ENCODE measurements at regions not wholly inside any gene's neighbourhood (a gene's known extent, or its start where the extent isn't known, plus 50 kb on each side); places are given as distances from the start of the nearest gene placed in this dataset.

DNA sequence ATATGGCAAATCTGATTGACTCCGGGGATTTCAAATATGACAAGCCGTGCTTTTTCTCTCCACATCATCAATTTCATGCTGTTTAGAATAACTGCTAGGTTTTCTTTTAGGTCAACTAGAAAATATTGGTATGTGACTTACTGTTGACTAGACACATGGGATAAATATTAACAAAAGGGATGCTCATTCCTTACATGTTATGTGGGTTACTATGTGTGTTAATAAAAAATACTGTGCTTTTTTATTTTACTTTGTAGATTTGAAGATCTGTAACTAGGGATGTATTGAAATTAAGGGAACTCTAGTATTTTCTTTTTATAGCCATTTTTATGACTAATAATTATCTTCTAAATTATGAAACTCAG, 264.6 kb upstream of the COL8A1 start:
- no peak for DNase-seq

DNA sequence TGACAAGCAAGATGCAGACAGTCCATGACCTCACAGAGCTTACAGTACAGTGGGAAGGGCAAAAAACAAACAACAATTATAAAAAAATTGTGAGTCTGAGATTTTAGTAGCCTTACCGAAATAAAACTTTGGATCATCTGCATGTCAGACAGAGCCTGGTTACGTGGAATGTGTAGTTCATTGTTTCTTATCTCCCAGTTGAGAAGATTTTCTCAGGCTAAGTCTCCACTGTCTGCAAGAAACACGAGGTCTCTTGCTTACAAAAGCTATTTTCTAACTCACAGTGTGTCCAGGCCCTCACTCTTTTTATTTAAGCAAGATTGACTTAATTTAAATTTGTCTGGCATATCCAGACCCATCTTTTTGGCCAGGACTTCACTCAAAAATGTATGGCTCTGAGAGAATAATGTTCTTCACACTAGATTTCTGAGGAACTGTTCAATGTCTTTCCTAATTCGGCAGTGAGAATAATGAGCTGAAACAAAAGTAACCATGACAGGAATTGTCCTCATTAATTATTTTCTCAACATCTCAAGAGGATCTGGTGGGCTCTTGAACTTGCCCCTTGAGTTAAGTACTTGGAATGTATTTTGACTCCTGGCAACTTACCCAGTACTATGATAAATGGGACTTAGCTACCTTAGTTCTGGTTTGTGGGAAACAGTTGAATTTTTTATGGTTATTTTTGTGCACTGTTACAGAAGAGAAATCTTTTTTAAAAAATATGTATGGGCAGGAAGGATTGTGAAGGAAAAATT, 265.1 kb upstream of the COL8A1 start:
- no peak for DNase-seq

DNA sequence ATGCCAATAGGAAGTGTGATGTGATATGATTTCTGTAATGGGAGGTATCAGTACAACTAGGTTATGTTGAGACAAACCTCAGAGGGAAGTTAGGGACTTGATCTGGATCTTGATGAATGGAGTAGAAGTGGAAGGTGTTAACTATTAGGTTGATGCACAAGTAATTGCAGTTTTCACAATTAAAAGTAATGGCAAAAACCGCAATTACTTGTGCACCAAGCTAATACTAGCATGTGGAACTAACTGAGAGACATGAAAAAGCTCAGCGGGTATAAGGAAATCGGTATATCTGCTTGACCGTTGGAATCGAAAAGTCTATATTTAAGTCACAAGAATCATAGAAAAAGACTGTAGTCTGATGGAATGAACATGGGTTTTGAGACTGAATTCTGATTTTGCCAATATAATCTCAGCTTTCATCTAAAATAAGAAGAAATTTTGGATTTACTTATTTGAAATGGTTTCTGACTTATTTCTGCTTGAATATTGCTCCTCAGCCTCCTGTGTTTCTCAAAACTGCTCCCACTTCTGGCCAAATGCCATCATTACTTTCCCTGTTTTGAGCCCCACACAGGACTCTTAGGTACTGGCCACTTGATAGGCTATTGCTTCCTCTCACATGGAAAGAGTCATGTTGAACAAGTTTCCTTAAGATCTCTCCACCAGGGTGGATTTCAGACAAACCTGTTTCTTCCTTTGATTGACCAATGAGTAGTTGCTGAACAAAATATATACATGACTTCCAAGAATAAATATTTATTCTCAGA, 271.5 kb upstream of the COL8A1 start:
- DNase-seq, result no peak

DNA sequence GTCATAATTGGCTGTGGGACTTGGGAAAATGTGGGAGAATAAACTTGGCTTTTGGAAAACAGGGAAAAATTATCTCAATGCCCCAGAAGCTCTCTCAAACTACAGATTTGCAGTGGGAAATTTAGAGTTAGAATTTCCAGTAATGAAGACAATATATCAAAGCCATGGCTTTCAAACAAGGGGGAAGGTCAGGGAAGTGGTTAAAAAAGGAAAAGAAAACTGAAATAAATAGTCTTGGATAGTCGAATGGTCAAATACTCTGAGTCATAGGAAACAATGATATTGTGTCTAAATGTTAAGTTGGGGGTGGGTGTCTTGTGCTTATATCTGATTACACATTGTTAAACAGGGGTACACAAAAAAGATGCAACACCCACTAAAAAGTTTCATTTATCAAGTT, 272.4 kb upstream of the COL8A1 start:
- no peak for DNase-seq

DNA sequence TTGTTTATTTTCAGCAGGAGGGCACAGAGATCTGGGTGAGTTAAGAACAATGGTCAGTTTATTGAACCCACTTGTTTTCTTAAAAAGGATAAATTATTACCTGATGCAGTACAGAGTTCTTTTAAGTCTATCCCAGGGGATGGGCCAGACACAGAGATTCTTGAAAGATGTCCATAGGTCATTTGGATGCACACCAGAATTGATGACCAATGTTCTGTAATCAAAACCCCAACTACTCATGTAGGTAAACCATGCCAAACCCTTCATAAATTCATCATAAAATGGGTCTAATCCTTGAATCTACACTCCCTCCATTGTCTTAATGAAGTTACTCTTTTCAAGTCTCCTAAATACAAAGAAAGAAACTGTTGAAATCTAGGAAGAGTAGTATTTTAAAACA, 273.0 kb upstream of the COL8A1 start:
- DNase-seq, result no peak

DNA sequence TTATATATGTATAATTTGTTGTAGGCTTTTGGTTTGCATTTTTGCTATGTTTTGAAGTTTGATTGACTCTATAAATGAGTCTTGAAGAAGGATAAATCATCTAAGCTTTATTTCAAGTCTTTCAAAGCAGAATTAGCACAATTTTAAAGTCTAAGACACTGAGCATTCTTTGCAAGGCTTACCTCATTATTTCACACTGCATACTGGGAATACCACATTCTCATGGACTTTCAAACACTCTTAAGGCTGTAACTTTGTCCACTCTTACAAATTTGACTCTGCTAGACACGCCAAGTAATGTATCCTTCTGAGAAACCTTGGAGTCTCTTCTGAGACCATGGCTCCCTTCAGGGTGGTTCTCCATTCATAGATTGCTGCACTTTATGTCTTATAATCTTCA, 281.3 kb upstream of the COL8A1 start:
- no peak for DNase-seq

DNA sequence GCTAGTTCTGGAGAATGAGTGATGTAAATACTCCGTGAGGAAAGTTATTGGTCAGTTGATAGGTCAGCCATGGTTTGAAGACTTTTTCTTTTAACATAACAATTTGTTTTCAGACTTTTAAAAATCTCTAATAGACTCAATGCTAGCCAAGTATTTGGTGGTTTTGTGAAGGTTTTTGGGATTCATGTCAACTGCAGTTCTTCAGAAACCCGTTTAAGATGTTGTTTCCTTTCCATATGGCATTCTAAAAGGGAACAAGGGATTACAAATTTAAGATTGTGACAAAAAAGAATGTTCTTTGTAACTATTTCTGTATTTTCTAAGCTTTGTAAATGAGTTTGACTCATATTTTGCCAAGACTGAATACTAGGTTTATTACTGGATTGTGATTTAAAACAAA, 281.7 kb upstream of the COL8A1 start:
- no peak for DNase-seq

DNA sequence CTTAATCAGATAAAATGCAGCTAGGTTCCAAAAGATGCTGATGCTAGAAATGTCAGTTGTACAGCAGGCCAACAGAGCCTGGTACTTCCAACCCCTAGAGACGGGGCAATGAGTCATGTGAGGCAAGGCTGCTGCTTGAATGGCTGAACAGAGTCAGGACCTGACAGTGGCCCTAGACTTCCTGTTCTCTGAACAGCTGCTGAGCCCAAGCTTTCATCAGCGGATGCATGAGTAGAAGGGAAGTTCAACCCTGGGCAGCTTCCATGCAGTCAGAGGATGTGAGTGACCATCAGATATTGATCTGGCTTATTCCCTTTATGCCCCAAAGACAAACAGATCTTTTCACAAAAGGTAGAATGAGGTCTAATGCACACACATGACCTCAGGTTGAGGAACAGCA, 282.9 kb upstream of the COL8A1 start:
- DNase-seq, result no peak

DNA sequence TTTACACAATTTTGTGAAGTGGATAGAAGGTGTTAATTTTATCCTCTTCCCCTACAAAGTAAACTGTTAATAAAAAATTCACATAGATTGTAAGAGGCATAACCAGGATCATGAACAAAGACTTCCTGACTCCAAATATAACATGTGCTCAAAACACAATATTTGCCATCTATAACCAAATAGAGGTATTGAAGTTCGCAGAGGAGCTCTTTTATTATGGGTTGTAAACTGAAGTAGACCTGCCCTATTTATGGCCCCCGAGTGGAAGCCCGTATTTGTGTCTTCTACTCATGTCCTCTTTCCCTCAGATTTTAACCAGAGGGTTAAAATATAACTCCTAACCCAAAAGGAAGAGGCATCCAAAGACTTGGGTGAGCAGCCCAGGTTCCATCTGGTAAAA, 285.6 kb upstream of the COL8A1 start:
- no peak for DNase-seq

DNA sequence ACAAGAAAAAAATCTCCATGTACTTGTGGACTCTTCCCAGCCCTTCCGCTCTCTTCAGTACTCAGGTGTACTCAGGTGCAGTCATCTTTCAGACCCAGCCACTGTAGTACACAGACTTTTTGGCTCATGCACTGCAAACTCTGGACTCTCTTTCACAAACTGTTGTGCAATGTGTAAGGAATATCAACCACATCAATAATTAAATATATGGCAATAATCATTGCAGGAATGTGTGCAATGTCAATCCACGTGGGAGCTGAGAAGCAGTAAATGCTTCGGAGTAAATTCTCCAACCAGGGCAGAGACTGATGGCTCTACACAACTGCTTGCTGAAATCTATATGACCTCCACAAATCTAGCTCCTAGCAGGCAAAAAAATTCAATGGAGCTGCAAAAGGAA, 287.3 kb upstream of the COL8A1 start:
- DNase-seq, result no peak

DNA sequence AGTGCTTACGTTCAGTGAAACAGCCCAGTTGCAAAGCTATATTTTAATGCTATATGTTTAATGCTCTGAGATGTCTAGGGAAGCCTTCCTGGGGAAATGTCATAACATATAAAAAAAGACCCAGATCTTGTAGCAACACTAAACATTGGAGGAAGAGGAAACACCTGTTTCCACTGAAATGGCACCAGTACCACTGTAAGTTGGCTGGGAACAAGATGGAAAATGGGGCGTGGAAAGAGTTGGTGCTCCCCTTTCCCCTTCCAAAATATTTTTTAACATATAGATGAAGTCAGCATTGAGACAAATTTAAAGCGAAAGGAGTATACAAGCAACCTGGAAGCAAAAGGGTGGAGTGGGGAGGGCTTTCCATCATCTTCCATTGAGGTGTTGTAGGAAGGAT, 289.9 kb upstream of the COL8A1 start:
- no peak for DNase-seq

DNA sequence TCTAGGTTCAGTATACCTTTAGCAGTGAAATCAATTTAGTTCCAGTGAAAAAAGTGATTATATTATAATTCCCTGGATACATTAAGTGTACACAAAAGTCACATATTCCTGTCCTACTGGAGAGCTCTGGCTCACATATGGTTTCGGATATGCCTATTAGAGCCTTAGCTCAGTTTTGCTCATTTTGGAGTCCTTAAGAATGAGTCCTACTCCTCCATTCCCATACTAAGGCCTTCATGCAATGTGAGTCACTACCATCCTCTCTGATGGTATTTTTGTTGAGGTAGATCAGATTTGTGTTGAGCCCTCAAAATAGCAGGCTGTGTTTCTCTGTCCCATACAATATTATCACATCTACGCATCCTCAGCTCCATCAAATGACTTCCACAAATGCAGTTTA, 294.2 kb upstream of the COL8A1 start:
- no peak for DNase-seq

DNA sequence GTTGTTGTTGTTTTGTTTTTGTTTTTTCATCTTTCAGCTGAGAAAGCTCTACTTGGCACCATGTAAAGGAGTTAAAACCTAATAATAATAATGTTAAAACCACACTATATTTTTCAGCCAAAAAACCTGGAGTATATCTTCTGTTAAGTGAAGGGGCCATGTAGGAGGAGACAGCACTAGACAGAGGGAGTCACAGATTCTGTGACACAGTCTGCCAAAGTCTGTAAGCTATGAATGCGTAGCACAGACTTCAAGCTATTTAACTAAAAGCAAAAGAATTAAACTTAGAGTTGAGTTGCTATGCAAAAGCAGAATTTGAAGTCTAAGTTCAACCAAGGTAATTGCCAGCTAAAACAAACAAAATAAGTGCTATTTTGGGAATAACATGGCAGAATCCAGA, 296.0 kb upstream of the COL8A1 start:
- no peak for DNase-seq

DNA sequence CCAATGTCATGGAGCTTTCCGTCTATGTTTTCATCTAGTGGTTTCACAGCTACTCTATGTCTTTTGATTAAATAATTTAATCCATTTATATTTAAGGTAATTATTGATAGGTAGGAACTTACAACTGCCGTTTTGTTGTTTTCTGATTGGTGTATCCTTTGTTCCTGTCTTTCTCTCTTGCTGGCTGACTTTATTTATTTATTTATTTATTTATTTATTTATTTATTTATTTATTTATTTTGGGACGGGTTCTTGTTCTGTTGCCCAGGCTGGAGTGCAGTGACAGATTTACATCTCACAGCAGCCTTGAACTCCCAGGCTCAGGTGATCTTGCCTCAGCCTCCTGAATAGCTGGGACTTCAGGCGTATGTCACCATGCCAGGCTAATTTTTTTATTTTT, 299.2 kb upstream of the COL8A1 start:
- DNase-seq, result no peak

DNA sequence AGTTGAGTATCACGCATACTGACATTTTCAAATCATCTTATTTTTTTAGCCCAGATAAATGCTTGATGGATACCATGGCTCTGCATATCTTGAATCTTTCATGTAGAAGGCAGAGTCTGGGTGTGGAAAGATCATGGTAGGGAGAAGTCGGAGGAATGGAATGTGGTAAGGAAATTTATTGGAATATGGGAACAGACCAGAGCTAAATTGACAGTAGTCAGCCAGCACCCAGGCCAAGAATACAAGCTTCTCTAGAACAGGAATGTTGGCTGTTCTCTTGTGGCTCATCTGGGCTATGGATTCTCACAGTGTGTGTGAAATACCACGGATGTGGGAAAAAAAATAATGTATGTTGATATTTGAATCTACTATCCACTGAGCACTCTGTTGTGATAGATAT, 305.7 kb upstream of the COL8A1 start:
- no peak for DNase-seq

DNA sequence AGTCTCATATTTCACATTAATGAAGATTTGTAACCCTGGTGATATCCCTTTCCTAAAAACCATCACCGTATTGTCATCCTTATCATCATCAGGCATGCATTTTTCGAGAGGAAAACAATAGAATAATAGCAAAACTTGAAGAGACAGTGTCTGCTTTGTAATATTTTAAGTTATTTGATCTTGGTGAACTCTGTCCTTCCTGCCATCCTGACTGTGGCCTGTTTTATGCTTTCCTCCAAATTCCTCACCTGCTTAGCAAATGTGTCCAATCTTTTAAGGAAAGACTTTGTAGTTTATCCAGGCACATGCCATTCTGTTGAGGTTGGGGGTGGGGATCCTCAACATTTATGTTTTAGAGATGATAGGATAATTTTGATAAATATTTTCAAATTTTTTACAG, 306.1 kb upstream of the COL8A1 start:
- no peak for DNase-seq

DNA sequence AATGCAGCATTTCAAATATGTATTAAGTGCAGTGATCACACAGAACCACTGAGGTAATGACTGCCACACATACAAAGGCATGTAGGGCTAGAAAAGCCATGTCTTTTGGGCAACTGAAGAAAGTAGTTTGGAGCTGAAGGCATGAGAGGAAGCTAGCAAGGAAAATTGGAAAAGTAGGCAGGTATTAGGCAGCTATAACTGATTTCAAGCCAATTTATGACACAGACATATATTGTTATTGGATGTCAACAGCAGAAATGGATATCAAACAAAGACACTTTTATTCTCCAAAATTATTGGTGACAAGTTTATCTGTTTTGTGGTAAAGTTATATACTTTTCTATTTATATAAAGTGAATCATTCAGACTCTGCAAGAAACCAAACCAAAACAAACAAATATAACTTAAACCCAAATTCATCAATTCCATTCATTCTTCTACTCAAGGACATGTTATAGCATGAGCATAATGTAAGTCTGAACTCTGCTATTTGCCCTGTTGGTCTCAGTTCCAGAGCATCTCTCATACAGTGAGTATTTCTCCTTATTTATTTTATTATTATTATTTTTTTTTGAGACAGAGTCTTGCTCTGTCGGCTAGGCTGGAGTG, 307.4 kb upstream of the COL8A1 start:
- no peak for DNase-seq

DNA sequence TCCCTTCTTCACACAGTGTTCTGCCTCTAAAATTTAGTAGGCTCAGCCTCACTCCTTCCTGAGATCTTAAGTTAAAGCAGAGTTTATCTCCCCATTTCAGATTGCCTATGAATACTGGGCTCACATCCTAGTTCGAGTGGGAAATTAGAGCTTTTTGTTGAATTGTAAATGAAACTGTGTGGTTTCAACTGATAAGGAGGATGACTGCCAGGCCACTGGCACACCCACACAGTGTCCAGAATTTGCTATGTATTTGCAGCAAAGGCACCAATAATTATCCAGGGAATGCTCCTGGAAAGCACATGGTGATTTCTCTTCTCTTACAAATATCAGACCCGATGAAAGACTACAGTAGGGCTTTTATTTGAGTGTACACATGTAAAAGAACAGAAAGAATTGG, 308.1 kb upstream of the COL8A1 start:
- no peak for DNase-seq

DNA sequence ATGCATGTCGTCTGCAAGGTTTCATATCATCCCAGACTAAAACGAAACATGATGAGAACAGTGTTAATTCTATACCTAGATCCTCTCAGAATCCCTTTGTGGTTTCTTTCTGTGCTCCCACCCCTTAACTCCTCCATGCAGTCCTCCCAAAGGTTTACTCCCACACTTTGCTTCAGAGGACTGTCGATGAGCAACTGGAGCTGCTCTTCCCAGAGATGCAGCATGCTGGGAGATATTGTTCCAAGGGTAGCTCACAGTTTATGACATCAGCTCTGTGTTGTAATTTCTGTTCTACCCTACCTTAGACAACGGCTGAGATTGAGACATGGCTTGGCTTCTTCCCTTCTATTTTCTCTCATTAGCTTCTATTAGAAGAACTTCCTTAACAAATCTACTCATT, 313.0 kb upstream of the COL8A1 start:
- no peak for DNase-seq

DNA sequence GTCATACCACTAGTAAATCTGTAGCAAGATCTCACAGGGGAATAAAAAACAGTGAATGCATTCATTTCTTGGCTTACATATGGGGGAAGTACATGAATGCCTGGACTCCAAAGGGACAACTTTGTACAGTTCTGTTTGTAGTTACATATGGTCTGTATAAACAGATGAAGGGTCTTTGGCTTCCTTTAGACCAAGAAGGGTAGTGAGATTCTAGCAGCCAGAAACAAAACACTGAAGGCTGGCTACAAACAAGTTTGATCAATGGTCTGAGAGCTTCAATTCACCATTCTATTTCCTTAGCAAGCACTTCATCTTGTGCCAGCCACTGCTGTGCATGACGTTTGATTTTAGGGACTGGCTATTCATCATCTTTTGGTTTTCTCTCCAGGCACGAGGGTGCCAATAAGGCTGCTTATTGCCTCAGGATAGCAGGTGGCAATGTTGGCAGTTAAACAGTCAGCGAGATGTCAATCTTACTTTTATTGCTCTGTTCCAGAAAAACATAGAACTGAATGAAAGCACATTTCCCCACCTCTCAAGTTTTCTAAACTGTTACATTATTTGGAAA, 313.7 kb upstream of the COL8A1 start:
- peak in 1 of 56 donors; percentile 1 for DNase-seq

DNA sequence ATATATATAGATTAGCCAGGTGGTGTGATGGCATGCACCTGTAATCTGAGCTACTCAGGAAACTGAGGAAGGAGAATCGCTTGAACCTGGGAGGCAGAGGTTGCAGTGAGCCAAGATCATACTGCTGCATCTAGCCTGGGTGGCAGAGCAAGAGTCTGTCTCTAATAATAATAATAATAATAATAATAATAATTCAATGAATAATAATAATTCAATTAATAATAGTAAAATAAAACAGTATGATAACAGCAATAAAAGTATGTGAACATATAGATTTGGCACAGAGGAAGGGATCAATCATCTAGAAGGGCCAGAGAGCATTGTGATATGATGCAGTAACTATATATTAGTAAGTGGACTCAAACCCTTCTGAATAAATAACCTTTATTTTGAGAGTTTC, 314.5 kb upstream of the COL8A1 start:
- no peak for DNase-seq

DNA sequence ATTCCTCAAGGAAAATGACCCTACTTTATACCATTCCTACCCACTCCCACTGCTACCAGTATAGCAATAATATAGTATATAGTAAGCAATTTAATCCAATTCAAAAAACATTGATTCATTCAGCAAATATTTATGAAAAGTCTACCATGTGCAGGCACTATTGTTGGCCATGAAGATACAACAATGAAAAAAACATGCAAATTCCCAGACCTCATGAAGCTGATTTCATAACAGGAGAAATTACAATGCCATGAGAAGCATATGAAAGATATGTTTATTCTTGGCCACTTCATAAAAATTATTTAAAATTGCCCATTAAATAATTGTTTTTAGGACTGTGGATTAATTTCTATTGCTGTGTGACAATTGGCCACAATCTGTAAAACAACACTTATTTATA, 315.8 kb upstream of the COL8A1 start:
- DNase-seq, result no peak

DNA sequence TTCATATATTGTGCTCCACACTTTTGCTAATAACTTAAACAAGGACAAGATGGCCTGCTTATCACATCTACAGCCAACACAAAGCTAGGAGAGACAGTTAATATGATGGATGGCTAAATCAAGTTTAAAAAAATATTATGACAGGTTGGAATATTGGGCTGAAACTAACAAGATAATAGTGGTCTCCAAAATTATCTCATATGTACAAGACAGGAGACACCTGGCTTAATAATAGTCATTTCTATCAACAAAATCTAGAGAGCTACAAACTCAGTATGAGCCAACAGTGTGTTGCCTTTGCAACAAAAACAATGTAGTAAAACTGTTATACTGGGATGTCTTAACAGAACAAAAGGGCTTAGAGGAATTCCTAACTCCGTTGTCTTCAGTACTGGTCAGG, 317.1 kb upstream of the COL8A1 start:
- DNase-seq, result no peak
